DND-41 (cell line): ENCODE measurements at regions not wholly inside any gene's neighbourhood (a gene's known extent, or its start where the extent isn't known, plus 50 kb on each side); places are given as distances from the start of the nearest gene placed in this dataset.

Experiments
- EZH2 ChIP-seq: IDR thresholded peaks from 3 replicates; pipeline ENCODE4 v1.6.1; 2012; ENCODE audit warnings: borderline replicate concordance, low read depth, mild to moderate bottlenecking, moderate library complexity, low read length, inconsistent platforms; ENCODE audit not compliant: severe bottlenecking
- TF ChIP-seq, protein P1 (sequence below): IDR thresholded peaks from 2 replicates; pipeline ENCODE4 v1.5.1; 2012; ENCODE audit warnings: borderline replicate concordance, low read length, moderate library complexity, mild to moderate bottlenecking; ENCODE audit not compliant: poor library complexity, severe bottlenecking; ENCODE audit errors: extremely low read depth

DNA sequence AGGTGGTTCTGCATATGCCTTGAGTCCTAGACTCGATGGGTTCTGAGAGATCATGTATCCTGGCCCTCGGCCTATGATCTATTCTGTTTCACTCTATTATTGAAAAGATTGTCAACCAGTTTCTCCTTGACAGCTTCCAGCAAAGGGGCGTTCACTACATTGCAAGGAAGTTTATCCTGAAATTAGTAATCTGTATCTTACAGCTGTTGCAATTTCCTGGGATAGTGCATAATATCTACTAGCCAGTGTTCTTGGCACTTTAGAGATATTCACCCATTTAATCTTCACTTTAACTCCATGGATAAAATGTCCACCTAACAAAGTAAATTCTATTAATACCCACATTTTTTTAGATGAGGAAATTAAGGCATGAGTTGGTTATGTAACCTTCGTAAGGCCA lies 203.6 kb downstream of the TGFB2 start:
- TF ChIP-seq, protein P1, sequence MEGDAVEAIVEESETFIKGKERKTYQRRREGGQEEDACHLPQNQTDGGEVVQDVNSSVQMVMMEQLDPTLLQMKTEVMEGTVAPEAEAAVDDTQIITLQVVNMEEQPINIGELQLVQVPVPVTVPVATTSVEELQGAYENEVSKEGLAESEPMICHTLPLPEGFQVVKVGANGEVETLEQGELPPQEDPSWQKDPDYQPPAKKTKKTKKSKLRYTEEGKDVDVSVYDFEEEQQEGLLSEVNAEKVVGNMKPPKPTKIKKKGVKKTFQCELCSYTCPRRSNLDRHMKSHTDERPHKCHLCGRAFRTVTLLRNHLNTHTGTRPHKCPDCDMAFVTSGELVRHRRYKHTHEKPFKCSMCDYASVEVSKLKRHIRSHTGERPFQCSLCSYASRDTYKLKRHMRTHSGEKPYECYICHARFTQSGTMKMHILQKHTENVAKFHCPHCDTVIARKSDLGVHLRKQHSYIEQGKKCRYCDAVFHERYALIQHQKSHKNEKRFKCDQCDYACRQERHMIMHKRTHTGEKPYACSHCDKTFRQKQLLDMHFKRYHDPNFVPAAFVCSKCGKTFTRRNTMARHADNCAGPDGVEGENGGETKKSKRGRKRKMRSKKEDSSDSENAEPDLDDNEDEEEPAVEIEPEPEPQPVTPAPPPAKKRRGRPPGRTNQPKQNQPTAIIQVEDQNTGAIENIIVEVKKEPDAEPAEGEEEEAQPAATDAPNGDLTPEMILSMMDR: no peak
- no peak for TF ChIP-seq EZH2
